GM12874 (cell line): ENCODE measurements at regions not wholly inside any gene's neighbourhood (a gene's known extent, or its start where the extent isn't known, plus 50 kb on each side); places are given as distances from the start of the nearest gene placed in this dataset.

ENCODE experiments used
- TF ChIP-seq, protein P1 (sequence below): IDR thresholded peaks from 2 replicates; pipeline ENCODE4 v1.5.1; 2011; ENCODE audit warnings: low read depth, mild to moderate bottlenecking, control low read depth, low read length, moderate library complexity; ENCODE audit not compliant: insufficient read depth

DNA sequence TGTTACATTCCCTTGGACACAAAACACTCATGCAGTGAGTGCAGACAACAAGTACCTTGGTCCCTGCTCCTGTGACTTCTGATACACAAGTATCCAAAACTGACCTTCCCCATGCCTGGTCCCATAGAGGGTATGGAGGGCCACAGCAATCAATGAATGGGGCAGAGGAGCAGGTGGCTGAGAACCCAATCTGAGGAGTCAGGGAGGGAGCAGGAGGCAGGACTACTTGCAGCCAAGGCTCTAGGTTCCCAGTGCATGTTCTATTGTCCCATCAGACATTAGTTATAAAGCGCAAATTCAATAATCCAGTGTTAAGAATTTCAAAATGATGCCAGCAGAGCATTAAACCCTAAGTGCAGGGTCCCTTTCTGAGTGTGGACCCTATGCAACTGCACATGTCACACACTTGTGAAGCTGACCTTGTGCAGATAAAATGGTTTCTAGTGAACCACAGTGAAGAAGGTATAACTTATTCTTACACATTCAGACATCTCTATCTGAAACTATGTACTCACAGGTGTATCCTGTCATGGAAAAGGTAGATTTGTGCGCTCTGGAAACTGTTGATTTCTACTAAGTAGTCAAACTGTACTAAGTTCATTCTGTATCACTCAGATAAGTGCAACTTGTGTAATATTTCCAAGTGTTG lies 107.3 kb upstream of the ABI3BP start:
- TF ChIP-seq, protein P1, sequence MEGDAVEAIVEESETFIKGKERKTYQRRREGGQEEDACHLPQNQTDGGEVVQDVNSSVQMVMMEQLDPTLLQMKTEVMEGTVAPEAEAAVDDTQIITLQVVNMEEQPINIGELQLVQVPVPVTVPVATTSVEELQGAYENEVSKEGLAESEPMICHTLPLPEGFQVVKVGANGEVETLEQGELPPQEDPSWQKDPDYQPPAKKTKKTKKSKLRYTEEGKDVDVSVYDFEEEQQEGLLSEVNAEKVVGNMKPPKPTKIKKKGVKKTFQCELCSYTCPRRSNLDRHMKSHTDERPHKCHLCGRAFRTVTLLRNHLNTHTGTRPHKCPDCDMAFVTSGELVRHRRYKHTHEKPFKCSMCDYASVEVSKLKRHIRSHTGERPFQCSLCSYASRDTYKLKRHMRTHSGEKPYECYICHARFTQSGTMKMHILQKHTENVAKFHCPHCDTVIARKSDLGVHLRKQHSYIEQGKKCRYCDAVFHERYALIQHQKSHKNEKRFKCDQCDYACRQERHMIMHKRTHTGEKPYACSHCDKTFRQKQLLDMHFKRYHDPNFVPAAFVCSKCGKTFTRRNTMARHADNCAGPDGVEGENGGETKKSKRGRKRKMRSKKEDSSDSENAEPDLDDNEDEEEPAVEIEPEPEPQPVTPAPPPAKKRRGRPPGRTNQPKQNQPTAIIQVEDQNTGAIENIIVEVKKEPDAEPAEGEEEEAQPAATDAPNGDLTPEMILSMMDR: no peak

DNA sequence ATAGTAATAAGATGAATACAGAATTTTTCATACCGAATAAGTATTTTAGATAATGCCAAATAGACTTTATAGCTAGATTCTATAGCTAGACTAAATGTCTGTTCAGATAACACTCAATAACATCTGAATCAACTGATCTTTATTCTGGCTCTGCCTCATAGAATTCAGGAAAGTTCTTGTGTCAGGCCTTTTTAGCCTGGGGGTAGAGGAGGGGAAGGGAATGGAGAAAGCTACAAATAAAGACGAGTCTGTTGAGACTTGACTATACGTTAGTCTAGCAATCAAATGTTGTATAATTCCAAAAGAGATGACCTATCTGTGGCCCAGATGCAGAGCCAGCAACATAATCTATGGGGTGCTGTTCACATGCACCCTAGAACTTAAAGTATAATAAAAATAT lies 106.6 kb upstream of the ABI3BP start:
- TF ChIP-seq, protein P1: no peak

DNA sequence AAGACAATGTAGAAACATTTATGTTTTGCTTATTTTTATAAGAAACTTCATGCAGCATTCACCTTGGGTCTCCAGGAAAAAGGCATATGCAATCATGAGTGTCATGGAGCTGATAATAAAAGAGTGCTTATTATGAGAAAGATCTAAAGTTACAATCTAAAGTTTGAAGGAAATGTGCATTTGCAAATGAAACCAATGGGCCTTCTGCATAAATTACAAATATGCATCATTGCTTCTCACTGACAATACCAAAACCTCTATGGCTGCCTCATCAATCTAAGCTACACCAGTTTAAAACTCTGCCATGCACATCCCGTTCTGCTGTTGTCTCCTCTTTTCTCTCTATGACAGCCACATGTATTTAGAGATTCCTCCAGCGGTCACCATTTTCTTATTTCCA lies 103.2 kb upstream of the ABI3BP start:
- TF ChIP-seq, protein P1: no peak

DNA sequence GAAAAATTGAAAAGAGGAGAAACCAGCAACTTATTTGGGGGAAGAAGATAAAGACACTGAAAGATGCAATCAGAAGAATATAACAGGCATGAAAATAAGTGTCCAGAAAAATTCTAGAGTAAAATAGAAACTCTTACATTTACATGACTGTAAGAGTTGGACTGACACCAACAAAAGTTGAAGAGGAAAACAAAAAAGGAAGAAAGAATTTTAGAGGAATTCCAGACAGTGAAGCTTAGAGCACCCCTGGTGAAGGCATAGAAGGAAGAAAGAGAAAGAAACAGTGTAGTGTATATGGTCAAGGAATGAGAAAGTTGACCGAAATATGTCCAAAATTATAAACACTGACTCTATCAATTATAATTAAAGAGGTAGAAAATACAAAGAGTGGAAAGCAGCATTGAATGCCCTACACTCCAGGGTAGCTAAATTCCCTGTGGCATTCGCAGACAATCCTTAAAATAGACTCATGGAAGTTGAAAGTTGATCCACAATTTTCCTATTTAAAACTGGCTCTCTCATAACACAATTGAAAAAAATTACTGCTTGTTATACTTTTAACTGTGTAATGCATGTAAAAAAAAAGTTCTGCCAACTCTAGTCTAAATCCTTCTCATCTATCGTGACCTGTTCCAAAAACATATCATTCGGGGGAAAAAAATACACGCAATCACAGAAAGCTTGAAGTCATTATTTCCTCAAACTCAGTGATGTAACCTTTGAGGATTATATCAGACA lies 102.6 kb upstream of the ABI3BP start:
- TF ChIP-seq, protein P1: no peak

DNA sequence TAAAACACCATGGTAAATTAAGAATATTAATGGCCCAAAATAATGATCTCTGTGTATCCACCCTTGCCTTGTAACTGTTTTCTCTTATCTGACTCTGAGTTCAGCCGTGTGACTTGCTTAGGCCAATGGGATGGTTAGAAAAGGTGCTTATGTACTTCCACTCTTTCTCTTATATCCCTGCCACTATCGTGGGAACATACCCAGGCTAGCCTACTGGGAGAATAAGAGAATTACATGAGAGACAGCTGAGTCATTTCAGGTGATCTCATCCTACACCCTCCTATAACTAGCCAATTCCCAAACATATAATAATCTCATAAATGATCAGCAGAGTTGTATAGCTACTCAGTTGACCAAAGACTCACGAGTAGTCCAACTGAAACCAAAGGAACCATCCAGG lies 98.3 kb upstream of the ABI3BP start:
- TF ChIP-seq, protein P1: no peak

DNA sequence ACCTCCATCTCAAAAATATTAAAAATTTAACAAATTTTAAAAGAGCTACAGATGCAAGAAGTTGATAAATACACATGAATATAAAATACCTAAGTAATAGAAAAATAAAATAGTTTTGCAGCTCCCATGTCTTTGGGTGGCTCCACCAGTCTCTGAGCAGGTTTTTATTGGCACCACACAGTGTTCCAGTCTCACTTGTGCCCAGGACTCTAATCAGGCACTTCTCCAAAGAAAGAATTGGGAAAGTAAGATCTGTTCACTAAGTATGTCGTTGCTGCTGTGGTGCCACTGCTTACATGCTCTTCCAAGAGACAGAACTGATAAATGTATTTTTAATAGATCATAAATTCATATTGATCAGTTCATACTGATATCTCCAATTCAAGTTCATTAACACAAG lies 92.5 kb upstream of the ABI3BP start:
- TF ChIP-seq, protein P1: no peak

DNA sequence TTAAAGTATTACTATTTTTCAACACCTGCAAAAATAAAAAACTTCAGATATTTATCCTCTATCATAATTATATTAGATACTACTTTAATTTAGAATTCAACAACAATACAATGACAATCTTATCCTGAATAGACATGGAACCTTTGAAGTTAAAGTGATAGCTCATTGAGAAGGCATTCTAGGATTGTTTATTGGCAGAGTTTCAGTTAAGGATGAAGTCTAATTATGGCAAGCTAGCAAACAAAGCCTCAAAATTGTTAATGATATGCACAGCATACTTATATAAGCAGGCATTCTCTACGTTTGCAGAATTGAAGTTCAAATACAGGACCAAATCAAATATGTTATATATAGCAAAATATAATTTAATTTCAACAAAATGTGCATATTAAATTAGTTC lies 91.2 kb upstream of the ABI3BP start:
- TF ChIP-seq, protein P1: no peak
